GM21526 (cell line): ENCODE measurements at regions not wholly inside any gene's neighbourhood (a gene's known extent, or its start where the extent isn't known, plus 50 kb on each side); places are given as distances from the start of the nearest gene placed in this dataset.

Experiments used
- ATAC-seq: cut with Tn5 transposase; IDR thresholded peaks from one replicate; pipeline ENCODE4 v1.9.1; 2021; ENCODE audit warnings: moderate library complexity; ENCODE audit not compliant: unreplicated experiment, low FRiP score

DNA sequence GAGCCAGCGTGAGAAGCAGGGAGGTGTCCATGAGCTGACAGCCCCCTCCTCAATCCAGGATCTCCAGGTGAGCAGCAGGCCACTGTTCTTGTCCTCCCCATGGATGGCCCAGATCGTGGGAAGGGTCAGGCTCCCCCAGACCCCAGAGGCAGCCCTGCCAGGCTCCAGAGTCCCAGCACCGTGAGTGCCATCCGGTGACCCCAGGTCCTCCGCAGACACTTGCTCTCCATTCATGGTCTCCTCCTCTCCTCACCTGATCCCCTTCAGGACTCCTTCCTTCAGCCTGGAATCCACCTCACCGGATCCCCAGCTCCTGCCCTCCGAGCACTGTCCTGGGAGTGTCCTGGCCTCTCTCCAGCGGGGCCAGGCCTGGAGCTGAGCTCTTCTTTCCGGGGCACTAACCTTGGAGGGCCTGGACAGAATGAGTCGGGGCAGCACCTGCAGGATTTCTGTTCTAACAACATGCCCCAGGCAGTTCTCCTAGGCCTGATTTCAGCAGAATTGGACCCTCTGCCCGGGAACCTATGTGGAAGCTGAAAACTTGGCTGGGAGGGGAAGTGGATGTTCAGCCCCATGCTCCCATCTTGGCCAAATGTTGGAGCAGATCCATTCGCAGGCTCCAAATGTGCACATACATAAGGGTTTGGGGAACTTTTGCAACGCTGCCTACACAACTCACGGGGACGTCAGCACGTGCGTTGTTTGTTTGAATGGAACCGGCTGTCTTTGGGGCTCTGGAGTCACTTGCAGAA, 341.6 kb upstream of the SFSWAP start:
- no peak for ATAC-seq

DNA sequence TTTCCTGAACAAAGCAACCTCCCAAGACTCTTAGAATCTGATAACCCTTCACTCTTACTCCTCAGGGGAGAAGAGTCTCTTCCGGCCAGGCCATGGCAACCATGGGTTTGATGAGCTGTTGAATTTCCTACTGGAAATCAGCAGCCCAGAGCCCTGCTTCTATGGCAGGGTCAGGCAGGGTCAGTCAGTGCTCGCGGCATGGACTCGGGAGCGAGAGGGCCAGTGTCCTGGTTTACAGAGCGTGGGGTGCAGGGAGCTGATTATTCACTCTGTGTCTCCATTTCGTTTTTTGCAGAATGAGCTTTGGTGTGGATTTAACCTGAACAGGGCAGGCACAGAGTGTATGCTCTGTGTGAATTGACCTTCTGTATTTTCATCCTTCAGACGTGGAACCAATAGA, 340.6 kb upstream of the SFSWAP start:
- no peak for ATAC-seq

DNA sequence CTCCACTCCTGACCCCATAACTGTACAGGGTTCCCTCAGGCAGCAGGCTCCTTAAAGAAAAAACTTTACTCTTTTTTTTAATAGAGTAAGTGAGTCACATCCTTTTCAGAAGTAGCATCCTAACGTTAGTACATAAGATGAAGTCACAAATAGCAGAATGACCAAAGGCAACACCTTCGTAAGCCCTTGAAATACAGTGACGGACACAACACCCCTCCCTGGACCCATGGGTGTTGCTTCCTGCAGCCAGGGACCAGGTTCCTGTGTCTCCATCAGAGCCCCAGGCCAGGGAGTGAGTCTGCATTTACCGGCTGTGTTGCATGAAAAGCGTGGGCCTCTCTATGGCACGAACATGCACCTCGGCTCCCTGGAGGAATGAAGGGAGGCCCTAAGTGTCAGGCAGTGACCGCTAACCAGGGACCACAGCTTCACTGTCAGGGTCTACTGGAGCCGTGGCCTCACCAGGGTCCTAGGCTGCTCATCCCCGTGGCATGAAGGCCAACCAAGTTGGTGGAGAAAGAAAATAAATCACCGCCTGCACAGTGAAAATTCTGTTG, 340.0 kb upstream of the SFSWAP start:
- ATAC-seq = no peak

DNA sequence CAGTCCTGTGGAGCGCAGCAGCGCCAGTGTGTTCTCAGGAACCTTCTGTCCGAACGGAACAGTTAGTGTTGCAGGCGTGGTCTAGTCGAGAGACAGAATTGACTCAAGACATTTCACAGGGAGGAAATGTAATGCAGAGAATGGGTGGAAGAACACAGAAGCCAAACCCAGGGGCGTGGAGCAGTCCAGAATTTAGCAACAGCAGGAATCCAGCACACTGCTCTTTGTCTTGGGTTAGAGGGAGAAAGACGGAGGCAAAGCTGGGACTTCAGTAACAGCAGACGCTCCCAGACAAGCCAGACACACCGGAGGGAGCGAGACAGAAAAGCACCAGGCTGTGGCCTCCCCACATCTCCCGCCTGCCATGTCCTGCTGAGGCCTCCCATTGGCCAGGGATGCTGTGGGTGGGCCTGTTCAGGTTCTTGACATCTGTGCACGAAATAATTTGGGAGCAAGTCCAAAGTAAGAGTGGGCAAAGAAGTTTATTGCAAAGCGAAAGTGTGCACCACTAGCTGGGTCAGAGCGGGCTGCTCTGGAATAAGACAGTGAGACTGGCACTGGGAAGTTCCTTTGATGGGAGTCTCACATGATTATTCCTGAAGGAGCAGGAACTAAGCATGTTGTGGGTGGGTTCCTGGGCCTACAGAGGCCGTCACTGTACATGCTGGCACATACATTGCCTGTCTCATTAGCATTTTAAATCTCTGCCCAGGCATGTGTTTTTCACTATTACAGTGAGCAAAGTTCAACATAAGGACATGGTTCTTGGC, 339.3 kb upstream of the SFSWAP start:
- no peak for ATAC-seq

DNA sequence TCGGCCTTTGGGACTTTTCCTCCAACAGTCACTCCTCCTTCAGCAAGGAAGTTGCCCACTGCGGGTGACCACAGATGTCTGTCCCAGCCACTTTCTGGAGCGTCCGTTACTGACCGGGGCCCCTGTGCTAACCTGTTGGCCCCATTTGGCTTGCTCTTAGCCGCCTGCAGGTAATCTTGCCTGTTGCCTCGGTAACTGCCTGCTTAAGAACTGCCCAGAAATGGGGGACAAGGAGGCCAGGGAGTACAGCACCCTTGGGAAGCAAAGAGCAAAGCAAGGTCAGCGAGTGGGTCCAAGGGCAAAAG, 338.8 kb upstream of the SFSWAP start:
- no peak for ATAC-seq

DNA sequence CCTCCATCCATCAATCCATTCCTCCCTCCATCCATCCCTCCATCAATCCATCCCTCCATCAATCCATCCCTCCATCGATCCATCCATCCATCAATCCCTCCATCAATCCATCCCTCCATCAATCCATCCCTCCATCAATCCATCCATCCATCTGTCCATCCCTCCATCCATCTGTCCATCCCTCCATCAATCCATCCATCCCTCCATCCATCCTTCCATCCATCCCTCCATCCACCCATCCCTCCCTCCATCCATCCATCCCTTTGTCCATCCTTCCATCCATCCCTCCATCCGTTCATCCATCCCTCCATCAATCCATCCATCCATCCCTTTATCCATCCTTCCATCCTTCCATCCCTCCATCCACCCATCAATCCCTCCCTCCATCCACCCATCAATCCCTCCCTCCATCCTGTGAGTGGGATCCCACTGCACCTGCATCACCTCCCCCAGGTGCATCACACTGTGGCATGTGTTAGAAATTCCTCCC, 338.1 kb upstream of the SFSWAP start:
- no peak for ATAC-seq

DNA sequence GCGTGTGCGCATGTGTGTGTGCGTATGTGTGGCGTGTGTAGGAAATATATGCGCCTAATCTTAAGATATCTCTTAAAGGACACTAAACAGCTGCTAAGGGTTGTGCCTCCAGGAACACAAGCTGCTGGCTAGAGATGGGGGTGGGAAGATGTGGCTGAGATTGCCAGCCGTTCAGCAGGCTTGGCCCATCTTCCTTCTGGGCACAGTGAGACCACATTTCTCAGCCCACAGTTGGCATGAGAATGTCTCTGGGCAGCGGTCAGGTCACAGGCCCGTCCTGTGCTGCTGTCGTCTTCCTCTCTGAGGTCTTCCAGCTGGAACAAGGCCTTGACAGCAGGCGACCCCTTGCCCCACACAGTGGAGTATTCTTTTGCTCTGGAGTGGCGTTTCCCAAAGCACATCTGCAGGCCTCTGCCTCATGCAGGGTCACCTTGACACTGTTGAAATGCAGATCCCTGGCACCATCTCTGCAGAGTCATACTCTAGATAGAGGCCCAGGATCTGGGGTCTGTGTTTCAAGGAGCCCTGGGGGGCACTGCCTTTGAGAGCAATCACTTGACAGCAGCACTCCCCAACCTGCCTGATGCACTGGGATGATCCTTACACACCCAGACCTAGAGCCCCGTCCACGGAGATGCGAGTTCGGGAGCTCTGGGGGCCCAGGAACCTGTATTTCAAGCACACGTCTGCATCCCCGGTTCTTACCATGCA, 335.5 kb upstream of the SFSWAP start:
- ATAC-seq = no peak

DNA sequence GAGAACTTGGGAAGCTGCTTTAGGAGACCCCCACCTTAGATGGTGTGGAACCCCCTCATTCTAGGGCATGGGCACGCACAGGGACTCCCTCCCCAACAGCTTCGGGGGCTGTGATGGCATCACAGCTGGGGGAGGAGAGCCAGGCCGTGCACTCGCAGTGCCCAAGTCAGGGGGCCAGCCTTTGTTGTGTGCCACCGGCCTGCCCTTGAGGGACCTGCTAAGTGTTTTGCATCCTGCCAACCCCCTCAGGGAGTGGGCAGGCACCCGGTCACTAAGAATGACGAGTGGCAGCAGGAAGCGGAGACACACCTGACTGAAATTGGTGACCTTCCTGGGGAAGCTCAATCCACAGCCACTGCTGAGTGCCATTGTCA, 334.9 kb upstream of the SFSWAP start:
- no peak for ATAC-seq

DNA sequence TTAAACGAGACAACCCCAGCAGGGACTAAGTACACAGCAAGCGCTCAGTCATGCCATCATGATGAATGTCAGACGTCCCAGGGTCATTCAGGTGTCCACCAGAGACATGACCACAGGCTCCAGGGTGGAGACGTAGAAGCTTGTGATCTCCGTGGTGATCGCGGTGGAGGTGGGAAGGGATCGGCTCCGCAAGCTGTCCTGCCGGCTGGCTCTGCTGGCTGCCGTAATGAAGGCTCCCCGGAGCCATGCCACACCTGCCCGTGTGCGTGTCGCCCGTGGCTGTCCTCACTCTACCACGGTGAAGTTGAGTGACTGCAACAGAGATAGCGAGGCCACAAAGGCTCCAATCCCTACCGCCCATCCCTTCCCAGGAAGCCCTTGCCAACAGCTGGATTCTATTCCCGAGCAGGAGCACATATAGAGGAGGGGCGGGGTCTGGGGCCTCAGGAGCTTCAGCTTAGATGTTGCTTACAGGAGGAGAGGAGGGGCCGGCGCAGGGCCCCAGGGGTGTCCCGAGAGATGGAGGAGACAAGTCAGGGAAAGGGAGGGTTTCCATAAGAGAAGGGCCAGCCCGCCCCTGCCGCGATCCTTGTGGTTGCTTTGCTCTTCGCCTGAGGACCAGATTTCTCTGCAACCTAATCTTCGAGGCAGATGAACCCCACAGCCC, 332.6 kb upstream of the SFSWAP start:
- no peak for ATAC-seq

DNA sequence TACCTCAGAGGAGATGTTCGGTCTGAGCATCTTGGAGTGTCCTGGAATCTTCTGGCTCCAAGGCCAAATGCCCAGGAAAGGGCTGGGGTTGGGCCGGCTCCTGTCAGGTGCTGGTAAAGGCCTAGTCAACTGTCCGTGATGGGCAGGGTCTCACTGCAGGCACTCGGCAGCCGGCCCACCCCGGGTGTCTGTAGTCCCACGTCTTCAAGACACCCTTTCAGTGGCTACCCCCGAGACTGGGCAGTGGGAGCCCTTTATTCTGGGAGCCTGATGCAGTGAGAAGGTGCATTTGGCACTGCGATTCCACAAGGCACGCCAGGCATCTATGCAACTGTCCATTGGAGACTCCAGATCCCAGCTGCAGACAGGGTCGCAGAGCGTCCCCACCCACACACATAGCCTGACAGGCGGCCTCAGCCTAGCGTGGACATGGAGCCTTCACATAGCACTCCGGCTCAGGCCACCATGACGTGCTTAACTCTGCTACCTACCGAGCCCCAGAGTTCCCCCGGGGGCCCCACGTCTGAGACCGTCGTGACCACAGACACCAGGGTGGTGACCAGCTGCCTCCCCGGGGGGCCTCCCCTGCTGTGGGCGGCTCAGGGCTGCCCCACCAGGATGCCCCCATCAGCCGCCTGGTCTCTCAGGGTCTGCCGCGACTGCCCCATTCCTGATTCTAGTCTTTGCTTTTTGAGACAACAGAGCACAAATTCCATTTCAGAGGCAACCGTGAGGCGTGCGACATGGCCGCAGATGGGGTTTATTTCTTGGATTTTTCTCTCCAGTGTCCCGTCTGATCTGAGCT, 331.8 kb upstream of the SFSWAP start:
- no peak for ATAC-seq

DNA sequence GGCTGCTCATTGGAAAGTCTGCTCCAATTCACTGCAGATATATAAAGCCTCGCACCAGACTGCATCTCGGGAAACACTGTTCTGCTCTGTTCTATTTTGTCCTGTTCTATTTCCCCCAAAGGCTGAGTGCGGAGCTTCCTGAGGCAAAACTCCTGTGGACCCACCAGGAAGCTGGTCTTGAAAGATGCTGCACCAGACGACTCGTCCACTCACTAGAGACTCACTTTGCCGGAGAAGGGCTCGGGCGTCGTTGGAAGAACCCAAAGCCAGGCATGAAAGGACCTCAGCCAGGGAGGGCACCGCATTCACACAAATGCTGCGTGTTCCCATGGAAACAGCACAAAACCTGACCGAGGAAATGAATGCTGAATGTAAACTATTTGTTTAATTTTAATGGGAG, 331.2 kb upstream of the SFSWAP start:
- no peak for ATAC-seq

DNA sequence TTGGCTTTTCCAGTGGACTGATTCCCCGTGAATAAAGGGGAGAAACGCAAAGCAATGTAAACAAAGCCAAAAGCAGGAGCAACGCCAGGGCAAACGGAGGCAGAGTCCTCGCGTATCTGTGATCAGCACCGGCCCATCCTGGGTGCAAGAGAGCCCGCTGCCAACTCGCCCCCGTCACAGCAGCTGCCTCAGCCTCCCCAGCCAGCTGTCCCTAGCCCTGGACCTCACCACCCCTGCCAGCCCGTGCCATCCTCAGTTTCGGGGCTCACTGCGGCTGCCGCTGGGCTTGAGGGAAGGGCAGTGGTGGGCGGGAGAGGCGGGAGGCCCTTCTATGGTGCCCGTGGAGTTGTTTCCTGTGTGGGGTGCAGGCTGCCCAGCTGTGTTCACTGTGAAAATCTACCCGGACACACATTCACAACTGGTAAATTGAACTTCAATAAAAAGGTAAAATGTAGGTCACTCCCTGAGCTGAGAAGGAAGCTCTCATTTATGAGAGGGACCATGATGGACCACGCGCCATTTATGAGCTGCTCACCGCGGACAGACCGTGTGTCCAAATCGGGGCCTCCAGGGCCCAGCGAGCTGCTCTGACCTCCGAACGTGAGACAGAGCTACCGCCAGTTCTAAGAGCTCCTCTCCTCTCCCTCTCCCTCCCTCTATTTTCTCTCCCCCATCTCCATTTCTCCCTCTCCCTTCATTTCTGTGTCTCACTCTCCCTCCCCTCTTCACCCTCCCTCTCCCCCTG, 330.5 kb upstream of the SFSWAP start:
- ATAC-seq = no peak

DNA sequence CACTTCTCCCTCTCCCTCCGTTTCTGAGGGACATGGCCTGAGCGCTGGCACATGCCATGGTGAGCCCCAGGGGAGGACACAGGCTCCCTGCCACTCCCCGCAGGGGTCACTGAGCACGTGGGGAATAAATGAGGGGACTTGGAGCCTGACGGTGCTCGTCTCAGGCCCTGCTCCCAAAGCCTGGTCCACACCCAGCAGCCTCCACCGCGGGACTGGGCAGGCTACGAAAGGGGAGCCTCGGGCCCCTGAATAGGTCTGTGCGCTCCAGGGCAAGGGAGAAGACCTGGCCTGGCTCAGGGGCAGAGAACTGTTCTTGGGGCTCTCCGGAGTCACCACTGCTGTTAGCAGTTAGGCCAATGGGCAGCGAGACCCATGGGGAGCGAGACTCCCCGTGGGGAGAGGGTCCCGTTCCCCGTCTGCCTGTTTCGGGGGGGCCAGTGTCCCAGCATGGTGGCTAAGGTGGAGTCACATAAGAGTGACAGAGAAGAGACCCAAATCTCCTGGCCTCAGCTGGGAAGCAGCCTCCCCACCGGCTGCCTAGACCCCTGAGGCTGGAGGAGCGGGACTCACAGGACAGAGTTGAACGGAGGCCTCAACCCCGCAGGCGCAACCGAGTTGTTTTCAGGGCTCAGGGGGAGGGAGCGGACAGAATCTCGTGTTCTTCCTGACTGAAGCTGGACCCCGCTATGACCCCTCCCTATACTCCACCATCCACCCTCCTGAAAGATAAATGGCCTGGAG, 329.8 kb upstream of the SFSWAP start:
- no peak for ATAC-seq

DNA sequence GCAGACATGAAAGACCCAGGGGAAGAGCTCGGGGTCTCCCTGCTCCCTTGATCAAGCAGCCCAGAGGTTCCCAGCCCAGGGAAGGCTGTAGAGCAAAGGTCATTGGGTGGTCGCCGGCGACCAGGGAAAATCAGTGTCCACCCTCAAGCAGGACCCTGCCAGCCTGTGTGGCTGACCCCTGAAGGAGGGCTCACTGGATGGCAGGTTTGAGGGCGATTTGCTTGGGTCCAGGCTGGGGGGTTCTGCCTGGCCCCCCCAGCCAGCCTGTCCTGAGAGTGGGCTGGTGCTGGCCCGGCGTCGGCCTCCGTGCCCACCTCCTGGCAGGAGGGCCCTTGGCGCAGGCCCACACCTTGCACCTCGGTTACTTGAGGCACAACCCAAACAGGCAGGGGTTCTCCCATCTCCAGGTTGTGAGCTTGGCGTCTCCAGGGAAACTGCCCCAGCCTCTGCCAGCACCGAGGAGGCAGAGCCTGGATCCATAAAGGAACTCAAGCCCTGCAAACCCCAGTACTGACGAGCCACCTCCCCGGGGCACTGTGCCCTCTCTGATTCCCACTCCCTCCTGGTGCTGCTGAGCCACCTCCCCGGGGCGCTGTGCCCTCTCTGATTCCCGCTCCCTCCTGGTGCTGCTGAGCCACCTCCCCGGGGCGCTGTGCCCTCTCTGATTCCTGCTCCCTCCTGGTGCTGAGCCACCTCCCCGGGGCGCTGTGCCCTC, 329.0 kb upstream of the SFSWAP start:
- no peak for ATAC-seq

DNA sequence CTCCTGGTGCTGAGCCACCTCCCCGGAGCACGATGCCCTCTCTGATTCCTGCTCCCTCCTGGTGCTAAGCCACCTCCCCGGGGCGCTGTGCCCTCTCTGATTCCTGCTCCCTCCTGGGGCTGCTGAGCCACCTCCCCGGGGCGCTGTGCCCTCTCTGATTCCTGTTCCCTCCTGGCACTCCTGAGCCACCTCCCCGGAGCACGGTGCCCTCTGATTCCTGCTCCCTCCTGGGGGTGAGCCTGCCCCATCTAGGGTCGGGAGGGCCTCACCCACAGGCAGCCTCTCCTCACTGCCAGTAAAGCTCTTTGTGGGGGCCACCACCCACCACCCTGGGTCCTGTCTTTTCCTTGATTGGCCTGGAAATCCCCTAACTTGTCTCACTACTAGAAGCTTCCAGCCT, 327.6 kb upstream of the SFSWAP start:
- ATAC-seq = no peak

DNA sequence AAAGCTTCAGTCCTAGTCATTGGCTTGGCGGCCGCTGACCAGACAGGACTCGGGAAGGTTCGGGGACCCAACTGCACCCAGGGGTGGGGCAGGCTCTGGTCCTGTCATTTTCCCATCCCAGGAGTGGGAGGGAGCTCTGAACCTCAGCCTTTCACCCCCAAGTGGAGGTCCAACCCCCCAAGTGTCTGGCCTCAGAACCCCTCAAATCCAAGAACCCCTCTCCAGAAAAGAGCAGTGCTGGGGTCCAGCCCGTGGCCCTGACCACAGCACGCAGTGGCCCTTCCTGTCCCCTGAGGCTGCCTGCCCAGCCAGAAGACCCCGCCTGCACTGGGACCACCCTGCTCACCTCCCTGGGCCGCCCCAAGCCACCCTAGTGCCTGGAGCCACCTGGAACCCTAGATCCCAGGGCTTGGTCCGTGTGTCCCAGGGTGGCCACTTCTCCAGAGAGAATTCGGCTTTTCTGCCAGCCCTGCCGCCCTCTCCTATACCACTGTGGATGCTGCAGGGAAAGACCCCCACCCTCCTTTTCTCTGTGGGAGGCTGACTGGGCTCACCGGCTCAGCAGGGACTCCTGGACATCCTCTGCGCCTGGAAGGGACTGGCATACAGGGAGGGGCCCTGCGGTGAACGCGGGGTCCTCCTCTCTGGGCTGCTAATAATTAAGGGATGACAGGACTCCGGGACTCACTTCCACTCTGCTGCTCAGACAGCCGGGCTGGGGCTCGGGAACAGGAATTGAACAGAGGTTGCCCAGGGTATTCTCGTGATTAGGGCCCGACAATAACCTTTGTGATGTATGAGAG, 326.9 kb upstream of the SFSWAP start:
- ATAC-seq = no peak

DNA sequence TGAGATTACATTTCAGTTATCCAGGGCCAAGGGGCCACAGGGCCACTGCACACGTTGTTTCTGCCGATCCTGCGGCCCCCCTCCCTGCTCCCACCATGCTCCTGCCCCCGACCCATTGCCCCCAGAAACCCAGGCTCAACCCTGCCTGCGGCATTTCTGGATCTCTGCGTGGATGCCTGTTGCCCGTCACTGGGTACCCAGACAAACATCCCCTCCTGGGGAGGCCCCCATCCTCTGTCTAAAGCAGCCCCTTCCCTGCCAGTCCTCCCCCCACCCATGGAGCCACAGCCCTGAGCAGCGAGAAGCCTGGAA, 326.4 kb upstream of the SFSWAP start:
- no peak for ATAC-seq
